ENCODE measurements at regions not wholly inside any gene's neighbourhood (a gene's known extent, or its start where the extent isn't known, plus 50 kb on each side); places are given as distances from the start of the nearest gene placed in this dataset.
"Not testable (repeated sequence)": the region's sequence is repeated elsewhere in the genome, so short reads cannot be mapped to it uniquely, and the experiment has no call there.

GRCh38 chr1:238429703-238430102 is 539.0 kb upstream of the ZP4 start:
- not testable (repeated sequence) for DNase-seq

DNA sequence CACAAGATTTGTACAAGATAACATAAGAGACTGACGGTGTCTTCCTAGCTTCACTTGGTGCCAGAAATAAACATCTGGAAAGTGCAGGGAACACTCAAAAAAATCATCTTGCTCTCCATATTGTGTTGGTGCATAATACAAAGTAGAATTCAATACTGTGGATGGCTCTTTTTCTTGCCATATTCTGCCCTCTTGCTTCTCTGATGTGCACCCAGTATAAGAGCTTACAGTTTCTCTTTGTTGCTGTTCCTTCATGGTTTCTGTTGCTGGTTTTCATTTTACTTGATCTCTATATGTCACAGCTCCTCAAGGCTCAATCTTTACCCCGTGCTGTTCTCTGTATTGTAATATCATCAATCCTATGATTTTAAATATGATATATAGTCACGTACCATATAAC is 528.5 kb upstream of the ZP4 start:
- no peak for DNase-seq

DNA sequence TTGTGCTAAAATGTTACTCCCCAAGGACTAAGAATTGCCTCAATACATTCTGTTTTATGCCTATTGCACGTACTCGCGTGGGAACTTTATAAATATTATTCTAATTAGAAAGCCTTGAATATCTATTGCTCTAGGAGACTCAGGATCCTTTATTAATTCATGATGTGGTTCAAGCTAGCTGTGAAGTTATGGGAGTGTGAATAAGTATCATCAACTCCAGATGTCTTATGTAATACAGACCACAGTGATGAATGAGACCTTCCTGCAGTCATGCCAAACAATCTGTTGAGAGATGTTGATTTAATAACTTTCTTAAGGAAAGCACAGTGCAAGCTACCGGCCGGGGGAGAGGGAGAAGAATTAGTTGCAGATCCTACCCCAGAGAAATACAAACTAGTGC is 519.2 kb upstream of the ZP4 start:
- no peak for DNase-seq

GRCh38 chr1:238409191-238409850 is 518.6 kb upstream of the ZP4 start:
- no peak for DNase-seq

DNA sequence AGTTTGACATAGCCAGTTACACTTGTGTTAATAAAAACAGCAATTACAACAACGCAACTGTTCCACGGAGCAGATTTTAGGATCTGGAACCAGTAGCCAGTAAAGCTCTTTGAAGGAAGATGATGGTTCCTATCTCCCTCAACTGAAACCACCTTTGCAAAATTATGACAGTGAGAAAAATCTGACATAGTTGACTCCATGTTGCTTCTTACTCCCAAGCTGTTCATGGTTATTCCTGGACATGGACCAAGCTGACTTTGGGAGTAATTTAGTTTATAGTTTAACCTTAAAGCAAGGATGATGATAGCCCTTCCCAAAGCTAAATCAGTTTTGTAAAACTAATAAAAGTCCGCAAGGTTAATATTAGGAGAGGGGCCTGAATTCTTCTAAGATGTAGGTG is 518.0 kb upstream of the ZP4 start:
- no peak for DNase-seq

DNA sequence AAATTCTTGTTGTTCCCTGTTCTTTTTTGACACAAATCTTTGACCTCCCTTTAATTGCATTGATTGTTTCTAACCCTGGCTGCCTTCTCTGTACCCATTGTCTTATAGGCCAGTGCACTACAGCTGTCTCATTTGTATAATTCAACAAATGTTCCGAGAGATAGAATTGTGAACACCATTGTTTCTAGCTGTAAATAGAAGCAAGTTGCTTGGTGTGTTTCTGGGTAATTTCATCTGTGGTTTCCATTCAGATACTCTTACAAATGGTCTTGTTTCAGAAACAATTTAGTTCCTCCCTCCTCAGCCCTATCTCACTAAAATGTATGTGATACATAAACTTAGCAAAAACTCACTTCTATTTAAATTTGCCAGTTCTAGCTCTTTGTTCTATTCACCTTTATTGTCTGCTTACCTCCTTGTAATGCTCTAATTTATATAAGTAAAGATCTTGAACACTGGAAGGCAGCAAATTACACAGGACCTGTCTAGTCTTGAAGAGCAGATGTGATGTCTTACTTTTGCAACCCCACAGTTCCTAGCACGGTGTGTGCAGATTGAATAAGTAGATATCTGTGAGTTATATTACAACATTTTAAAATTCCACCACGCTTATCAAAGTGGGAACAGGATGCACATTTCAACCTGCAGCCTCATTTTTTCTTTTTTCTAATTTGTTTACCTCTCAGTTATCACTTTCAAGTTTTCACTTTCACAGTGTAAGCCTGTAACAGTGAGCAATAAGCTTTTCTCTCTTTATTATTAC is 515.6 kb upstream of the ZP4 start:
- no peak for DNase-seq

GRCh38 chr1:238404921-238405320 is 514.2 kb upstream of the ZP4 start:
- no peak for DNase-seq

GRCh38 chr1:238404481-238404880 is 513.8 kb upstream of the ZP4 start:
- no peak for DNase-seq

DNA sequence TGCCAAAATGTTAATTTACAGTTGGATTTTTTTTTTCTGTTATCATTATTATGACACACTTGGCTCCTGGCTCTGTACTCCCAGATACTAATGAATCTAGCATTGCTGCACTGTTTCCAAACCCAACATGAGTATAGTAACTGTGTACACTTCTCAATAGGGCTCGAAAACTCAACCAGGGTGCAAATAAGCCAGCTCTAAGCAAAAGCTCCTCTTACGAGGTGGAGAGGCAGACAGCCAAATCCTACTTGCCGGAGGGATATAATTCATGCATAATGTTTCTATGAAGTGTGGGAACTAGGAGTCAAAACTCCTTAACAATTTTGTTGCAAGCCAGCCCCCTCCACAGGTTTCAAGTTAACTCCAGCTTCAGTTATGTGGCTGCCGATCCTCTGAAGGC is 510.4 kb upstream of the ZP4 start:
- no peak for DNase-seq

DNA sequence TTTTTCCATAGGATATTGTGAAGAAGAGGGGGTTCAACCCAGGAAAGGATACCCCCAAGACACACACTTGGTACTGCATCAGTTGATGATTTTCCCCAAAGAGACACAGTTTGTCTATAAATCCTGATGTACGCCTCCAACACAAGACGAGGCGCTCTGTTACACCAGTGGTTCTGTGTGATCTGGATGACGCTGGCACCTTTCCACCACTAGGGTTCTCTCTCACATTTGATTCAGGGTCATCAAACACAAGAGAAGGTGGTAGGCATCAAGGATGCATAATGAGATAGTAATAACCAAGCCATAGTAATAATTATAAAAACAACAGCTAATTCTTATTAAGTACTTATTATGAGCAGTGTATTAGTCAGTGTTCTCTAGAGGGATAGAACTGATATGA is 508.8 kb upstream of the ZP4 start:
- peak; percentile 43 for DNase-seq

- DNase-seq, result no peak
These were observed 505.4 kb upstream of the ZP4 start for GRCh38 chr1:238396140-238396539.

DNA sequence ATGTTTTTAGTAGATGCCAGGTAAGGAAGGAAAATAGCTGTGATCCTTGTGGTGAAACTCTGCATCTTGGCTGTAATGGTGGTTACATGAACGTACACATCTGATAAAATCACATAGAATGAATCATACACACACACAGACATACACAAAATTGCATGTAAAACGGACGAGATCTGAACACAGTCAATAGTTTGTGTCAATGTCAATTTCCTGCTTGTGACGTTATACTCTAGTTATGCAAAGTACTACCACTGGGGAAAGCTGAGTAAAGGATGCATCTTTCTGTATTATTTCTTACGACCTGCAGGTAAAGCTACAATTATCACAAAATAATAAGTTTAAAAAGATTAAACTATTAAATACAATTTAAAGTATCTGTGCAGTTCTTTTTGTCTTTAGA is 493.7 kb upstream of the ZP4 start:
- DNase-seq, result no peak

GRCh38 chr1:238380167-238380566 is 489.4 kb upstream of the ZP4 start:
- DNase-seq, result no peak

- DNase-seq, result not testable (repeated sequence)
These were observed 488.7 kb upstream of the ZP4 start for GRCh38 chr1:238379446-238379845.

DNA sequence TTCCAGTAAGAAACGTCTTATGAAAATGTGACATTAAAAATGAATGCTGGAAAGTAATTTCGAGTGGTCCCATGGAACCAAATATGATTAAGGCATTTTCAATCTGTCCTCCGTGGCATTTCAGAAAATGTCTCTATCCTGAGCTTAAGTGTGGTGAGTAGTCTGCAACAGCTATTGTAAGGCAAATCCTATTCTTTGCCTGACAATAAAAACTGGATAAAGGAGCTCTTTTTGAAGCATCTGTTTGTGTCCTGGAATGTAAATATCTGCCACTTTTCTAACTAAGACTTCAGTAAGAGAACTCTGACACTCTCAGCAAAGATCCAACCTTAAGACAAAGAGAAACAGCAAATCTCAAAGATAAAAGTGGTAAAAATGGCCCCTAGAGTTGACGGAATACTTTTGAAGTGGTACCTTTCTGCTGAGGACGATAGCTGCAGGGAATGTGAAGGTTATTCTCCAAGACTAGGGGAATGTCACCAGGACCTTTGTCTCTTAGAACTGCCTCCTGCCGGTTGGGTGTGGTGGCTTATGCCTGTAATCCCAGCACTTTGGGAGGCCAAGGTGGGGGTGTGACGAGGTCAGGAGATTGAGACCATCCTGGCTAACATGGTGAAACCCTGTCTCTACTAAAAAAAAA is 486.7 kb upstream of the ZP4 start:
- DNase-seq, result no peak

DNA sequence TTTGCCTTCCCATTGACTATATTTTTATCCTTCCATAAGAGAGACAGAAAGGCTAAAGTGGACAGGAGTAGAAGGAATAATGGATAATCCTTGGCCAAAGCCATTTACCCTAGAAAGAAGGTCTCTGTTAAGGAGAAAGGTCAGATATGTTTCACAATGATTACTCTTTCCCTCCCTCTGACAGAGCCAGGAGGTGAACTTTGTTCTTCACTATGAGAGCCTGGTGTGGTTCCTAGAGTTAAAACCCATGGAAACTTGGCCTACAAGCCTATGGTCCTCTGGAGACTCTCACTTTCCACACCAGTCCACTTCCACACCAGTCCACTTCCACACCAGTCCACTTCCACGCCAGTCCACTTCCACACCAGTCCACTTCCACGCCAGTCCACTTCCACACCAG is 479.9 kb upstream of the ZP4 start:
- no peak for DNase-seq

DNA sequence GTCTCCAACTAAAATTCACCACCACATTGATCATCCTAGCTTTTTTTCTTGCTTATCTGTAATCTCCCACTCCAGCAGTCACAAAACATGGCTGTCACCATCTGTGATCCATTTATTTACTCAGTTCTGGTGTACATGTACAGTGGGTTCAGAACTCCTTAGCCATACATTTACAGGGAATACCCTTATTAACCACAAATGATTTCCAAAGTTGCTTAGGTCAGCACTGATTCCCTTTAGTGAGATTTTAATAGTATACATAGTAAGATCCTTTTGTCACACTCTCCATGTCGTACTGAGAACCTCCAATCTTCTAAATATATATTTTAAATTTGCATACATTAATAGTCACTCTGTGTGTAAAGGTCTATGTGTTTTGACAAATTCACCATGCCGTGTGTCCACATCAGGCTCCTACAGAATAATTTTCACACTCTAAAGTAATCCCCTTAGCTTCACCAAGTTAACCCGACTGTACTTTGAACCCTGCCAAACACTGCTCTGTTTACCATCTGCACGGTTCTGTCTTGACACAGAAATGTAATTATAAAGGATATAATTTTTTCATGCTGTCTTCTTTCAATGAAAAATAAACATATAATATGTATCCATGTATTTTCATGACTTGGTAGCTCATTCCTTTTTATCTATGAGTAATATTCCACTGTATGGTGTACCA is 473.6 kb upstream of the ZP4 start:
- DNase-seq, result no peak

GRCh38 chr1:238360474-238360873 is 469.8 kb upstream of the ZP4 start:
- DNase-seq, result no peak

- no peak for DNase-seq
These were observed 459.7 kb upstream of the ZP4 start for GRCh38 chr1:238350471-238350870.

DNA sequence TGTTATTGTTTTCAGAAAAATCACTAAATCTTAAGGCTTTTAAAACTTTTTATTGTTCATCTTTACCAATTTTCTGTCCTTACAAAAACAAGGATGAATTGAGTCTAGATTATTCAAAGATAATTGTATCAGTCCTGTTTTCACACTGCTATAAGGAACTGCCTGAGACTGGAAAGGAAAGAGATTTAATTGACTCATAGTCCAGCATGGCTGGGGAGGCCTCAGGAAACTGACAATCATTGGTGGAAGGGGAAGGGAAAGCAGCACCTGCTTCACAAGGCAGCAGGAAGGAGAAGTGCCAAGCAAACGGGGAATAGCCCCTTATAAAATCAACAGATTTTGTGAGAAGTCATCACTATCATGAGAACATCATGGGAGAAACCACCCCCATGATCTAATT is 455.6 kb upstream of the ZP4 start:
- DNase-seq, result no peak

- no peak for DNase-seq
These were observed 455.1 kb upstream of the ZP4 start for GRCh38 chr1:238345837-238346236.

GRCh38 chr1:238343852-238344251 is 453.1 kb upstream of the ZP4 start:
- no peak for DNase-seq

DNA sequence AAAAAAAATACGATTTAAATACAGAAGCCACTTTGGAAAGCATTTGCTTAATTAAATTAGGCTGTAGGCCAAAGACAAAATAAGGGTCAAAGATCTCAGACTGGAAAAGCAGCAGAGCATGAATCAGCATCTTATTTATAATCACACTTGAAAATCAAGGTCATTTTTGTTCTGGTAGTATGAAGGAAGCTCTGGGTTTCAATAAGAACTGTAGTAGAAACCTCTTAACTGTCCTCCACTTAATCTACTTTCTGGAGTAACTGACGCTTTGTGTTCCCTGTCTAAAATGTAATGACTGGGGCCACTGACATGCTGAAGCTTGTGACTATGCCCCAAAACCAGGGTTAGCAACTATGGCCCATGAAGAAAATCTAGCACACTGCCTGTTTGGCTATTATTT is 450.7 kb upstream of the ZP4 start:
- DNase-seq, result no peak

DNA sequence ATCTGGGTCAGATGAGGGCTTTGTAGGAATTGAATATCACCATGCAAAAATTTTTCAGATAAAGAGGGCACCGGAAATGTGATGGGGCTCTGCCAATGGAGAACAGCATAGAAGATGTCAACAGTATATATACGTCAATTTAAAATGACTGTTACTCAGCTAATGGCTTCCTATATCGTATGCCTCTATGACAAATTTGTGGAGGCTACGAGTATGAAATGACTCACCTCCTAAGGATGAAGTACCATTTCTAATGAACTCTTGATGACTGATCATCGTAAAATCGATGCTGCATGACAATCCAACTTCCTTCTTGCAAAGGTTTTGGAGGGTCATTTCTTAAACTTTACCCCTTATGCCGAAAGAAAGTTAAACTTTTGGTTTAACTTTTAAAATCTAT is 450.3 kb upstream of the ZP4 start:
- DNase-seq, result no peak

All from NCI-H82 (cell line).